Neural progenitor cell (in vitro differentiated cells): ENCODE measurements at regions not wholly inside any gene's neighbourhood (a gene's known extent, or its start where the extent isn't known, plus 50 kb on each side); places are given as distances from the start of the nearest gene placed in this dataset.

ENCODE experiments used
- EZH2 ChIP-seq: fragments of 200-600 bp; sonication (generic); IDR thresholded peaks from 2 replicates; pipeline ENCODE4 v1.6.1; 2017; ENCODE audit warnings: antibody characterized with exemption, mild to moderate bottlenecking, moderate library complexity
- EZH2phosphoT487 ChIP-seq: fragments of 200-600 bp; sonication (generic); IDR thresholded peaks from 2 replicates; pipeline ENCODE4 v1.6.1; 2017; ENCODE audit warnings: antibody characterized with exemption
- TF ChIP-seq, protein P1 (sequence below): fragments of 200-600 bp; sonication (generic); IDR thresholded peaks from 2 replicates; pipeline ENCODE4 v1.5.1; 2017; ENCODE audit warnings: antibody characterized with exemption, mild to moderate bottlenecking

- TF ChIP-seq, protein P1, sequence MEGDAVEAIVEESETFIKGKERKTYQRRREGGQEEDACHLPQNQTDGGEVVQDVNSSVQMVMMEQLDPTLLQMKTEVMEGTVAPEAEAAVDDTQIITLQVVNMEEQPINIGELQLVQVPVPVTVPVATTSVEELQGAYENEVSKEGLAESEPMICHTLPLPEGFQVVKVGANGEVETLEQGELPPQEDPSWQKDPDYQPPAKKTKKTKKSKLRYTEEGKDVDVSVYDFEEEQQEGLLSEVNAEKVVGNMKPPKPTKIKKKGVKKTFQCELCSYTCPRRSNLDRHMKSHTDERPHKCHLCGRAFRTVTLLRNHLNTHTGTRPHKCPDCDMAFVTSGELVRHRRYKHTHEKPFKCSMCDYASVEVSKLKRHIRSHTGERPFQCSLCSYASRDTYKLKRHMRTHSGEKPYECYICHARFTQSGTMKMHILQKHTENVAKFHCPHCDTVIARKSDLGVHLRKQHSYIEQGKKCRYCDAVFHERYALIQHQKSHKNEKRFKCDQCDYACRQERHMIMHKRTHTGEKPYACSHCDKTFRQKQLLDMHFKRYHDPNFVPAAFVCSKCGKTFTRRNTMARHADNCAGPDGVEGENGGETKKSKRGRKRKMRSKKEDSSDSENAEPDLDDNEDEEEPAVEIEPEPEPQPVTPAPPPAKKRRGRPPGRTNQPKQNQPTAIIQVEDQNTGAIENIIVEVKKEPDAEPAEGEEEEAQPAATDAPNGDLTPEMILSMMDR, result no peak
- TF ChIP-seq EZH2, result no peak
- TF ChIP-seq EZH2phosphoT487, result no peak
These were observed 241.2 kb downstream of the SKIDA1 start for GRCh38 chr10:21284301-21284700.
